GM23338 (cell line): ENCODE measurements at regions not wholly inside any gene's neighbourhood (a gene's known extent, or its start where the extent isn't known, plus 50 kb on each side); places are given as distances from the start of the nearest gene placed in this dataset.
"Not testable (repeated sequence)": the region's sequence is repeated elsewhere in the genome, so short reads cannot be mapped to it uniquely, and the experiment has no call there.

Experiments
- ATAC-seq: fragments of 200-7000 bp; cut with Tn5 transposase; 3 replicates; pipeline ENCODE4 v1.9.1; 2020
- DNase-seq: peaks from one replicate; pipeline ENCODE4 v3.0.0-alpha.2; 2015; ENCODE audit warnings: low spot score
- H2AFZ ChIP-seq: fragments of 200-600 bp; sonication (generic); 2 replicates; pipeline ENCODE4 v1.8.0; 2016; ENCODE audit warnings: antibody characterized with exemption, mild to moderate bottlenecking, moderate library complexity
- H3F3A ChIP-seq: fragments of 200-600 bp; sonication (generic); replicated peaks from 2 replicates; pipeline ENCODE4 v1.8.0; 2017; ENCODE audit warnings: antibody characterized with exemption, mixed run types, low read depth
- H3K27ac ChIP-seq: fragments of 200-600 bp; sonication (generic); 2 replicates; pipeline ENCODE4 v1.6.1; 2016; ENCODE audit warnings: low read depth
- H3K27me3 ChIP-seq: fragments of 200-600 bp; sonication (generic); 2 replicates; pipeline ENCODE4 v1.8.0; 2016; ENCODE audit warnings: mild to moderate bottlenecking, mixed run types, moderate library complexity; ENCODE audit not compliant: insufficient read depth
- H3K36me3 ChIP-seq: fragments of 200-600 bp; sonication (generic); 2 replicates; pipeline ENCODE4 v1.8.0; 2016; ENCODE audit warnings: mild to moderate bottlenecking; ENCODE audit not compliant: insufficient read depth
- H3K4me1 ChIP-seq: fragments of 200-600 bp; sonication (generic); 2 replicates; pipeline ENCODE4 v1.8.0; 2016; ENCODE audit warnings: mild to moderate bottlenecking, moderate library complexity; ENCODE audit not compliant: insufficient read depth
- H3K4me2 ChIP-seq: fragments of 200-600 bp; sonication (generic); 2 replicates; pipeline ENCODE4 v1.7.1; 2017; ENCODE audit warnings: mixed run types
- H3K4me3 ChIP-seq: fragments of 200-600 bp; sonication (generic); 2 replicates; pipeline ENCODE4 v1.6.1; 2016; ENCODE audit warnings: mixed run types
- H3K79me2 ChIP-seq: fragments of 200-600 bp; sonication (generic); replicated peaks from 2 replicates; pipeline ENCODE4 v1.8.0; 2017; ENCODE audit warnings: mild to moderate bottlenecking; ENCODE audit not compliant: insufficient read depth
- H3K9me2 ChIP-seq: fragments of 200-600 bp; sonication (generic); 2 replicates; pipeline ENCODE4 v1.8.0; 2017; ENCODE audit not compliant: insufficient read depth
- H4K20me1 ChIP-seq: fragments of 200-600 bp; sonication (generic); replicated peaks from 2 replicates; pipeline ENCODE4 v1.8.0; 2017; ENCODE audit warnings: mild to moderate bottlenecking; ENCODE audit not compliant: insufficient read depth
- H3K27ac Mint-ChIP-seq: 2 replicates; pipeline ENCODE4 v1.8.0; 2020; ENCODE audit warnings: inconsistent platforms, mild to moderate bottlenecking, moderate library complexity, mixed read lengths
- H3K27me3 Mint-ChIP-seq: 3 replicates; pipeline ENCODE4 v1.8.0; 2022; ENCODE audit warnings: low read depth, mild to moderate bottlenecking, moderate library complexity, mixed read lengths, inconsistent platforms; ENCODE audit not compliant: insufficient read depth, poor library complexity
- H3K36me3 Mint-ChIP-seq: 3 replicates; pipeline ENCODE4 v1.8.0; 2021; ENCODE audit warnings: low read depth, mild to moderate bottlenecking, inconsistent platforms, moderate library complexity, mixed read lengths
- H3K4me1 Mint-ChIP-seq: 3 replicates; pipeline ENCODE4 v1.8.0; 2020; ENCODE audit warnings: mild to moderate bottlenecking, inconsistent platforms, mixed read lengths
- H3K4me3 Mint-ChIP-seq: 3 replicates; pipeline ENCODE4 v1.8.0; 2021; ENCODE audit warnings: moderate library complexity, mild to moderate bottlenecking, inconsistent platforms, mixed read lengths
- H3K9me3 Mint-ChIP-seq: 3 replicates; pipeline ENCODE4 v1.8.0; 2020; ENCODE audit warnings: moderate library complexity, mild to moderate bottlenecking, inconsistent platforms, mixed read lengths
- CREB1 ChIP-seq: fragments of 250-450 bp; sonication (Bioruptor Pico); IDR thresholded peaks from 2 replicates; pipeline ENCODE4 v1.5.0; 2020; ENCODE audit warnings: low read depth, mild to moderate bottlenecking, moderate library complexity
- ETS1 ChIP-seq: IDR thresholded peaks from 2 replicates; pipeline ENCODE4 v1.6.1; 2016; ENCODE audit warnings: antibody characterized with exemption
- EZH2 ChIP-seq: fragments of 200-600 bp; sonication (generic); IDR thresholded peaks from one replicate; pipeline ENCODE4 v1.8.0; 2017; ENCODE audit warnings: antibody characterized with exemption, mild to moderate bottlenecking, low read depth; ENCODE audit not compliant: unreplicated experiment
- EZH2phosphoT487 ChIP-seq: fragments of 200-600 bp; sonication (generic); IDR thresholded peaks from one replicate; pipeline ENCODE4 v1.8.1; 2018; ENCODE audit warnings: antibody characterized with exemption; ENCODE audit not compliant: unreplicated experiment
- JUNB ChIP-seq: IDR thresholded peaks from one replicate; pipeline ENCODE4 v1.6.1; 2016; ENCODE audit warnings: antibody characterized with exemption; ENCODE audit not compliant: unreplicated experiment
- NANOG ChIP-seq: IDR thresholded peaks from 2 replicates; pipeline ENCODE4 v1.6.1; 2016; ENCODE audit warnings: antibody characterized with exemption, borderline replicate concordance
- POLR2AphosphoS5 ChIP-seq: IDR thresholded peaks from 2 replicates; pipeline ENCODE4 v1.6.1; 2016; ENCODE audit warnings: antibody characterized with exemption, low read depth
- STAT1 ChIP-seq: IDR thresholded peaks from one replicate; pipeline ENCODE4 v1.6.1; 2016; ENCODE audit warnings: antibody characterized with exemption; ENCODE audit not compliant: unreplicated experiment
- ZNF114 ChIP-seq: fragments of 250-450 bp; sonication (Bioruptor Pico); IDR thresholded peaks from 2 replicates; pipeline ENCODE4 v1.5.0; 2020; ENCODE audit warnings: mild to moderate bottlenecking, moderate library complexity
- ZNF331 ChIP-seq: fragments of 250-450 bp; sonication (Bioruptor Pico); IDR thresholded peaks from 2 replicates; pipeline ENCODE4 v1.5.0; 2020; ENCODE audit warnings: low read depth, mild to moderate bottlenecking, moderate library complexity
- ZNF462 ChIP-seq: fragments of 250-450 bp; sonication (Bioruptor Pico); IDR thresholded peaks from 2 replicates; pipeline ENCODE4 v1.5.0; 2020; ENCODE audit warnings: mild to moderate bottlenecking, moderate library complexity
- TF ChIP-seq, protein P1 (sequence below), 2 experiments: fragments of 200-600 bp in 1 of 2; sonication (generic) in 1 of 2; conservative IDR thresholded peaks; 2 replicates each; pipeline versions ENCODE4 v1.5.1 to v1.6.1; 2016 to 2017; ENCODE audit warnings: antibody characterized with exemption in 2 of 2, low read depth in 2 of 2, mild to moderate bottlenecking in 2 of 2, moderate library complexity in 1 of 2

GRCh38 chr7:58085444-58085843 lies 635.5 kb downstream of the ZNF716 start:
- not testable (repeated sequence) for H3K4me2 ChIP-seq, H3K4me3 Mint-ChIP-seq, H3K4me1 ChIP-seq, ATAC-seq, H3K27ac Mint-ChIP-seq, H3K27me3 ChIP-seq, H3K27me3 Mint-ChIP-seq, H3K79me2 ChIP-seq, H3K36me3 ChIP-seq, H3K9me2 ChIP-seq, H3K4me1 Mint-ChIP-seq, H3F3A ChIP-seq, H2AFZ ChIP-seq, H4K20me1 ChIP-seq, DNase-seq, H3K27ac ChIP-seq, H3K4me3 ChIP-seq
- peaks cover 71% of the 10 kb centered on the region for H3K9me3 Mint-ChIP-seq
- peaks cover 19% of the 10 kb centered on the region; the same call in 2 of the 3 replicates for H3K36me3 Mint-ChIP-seq

DNA sequence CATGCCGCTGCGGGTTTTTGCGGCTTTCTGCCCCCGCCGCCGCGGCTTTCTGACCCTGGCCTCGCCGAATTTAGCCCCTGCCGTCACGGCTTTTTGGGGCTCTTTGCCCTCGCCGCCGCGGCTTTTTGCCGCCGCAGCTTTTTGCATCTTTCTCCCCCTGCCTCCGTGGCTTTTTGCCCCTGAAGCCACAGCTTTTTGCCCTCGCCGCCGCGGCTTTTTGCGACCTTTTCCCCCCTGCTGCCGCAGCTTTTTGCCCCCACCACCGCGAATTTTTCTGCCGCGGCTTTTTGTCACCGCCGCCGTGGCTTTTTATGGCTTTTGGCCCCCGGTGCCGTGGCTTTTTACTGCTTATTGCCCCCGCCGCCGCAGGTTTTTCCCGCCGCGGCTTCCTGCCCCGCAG lies 636.5 kb downstream of the ZNF716 start:
- Histone ChIP-seq H3K4me1 (no peaks in the 10 kb centered on the region), H3K79me2 (no peaks in the 10 kb centered on the region), H3K9me2 (no peaks in the 10 kb centered on the region), H4K20me1 (no peaks in the 10 kb centered on the region), H3K27ac (no peak overlapping the region), H3F3A (no peaks in the 10 kb centered on the region), H3K27me3 (no peaks in the 10 kb centered on the region), H3K36me3 (peaks cover 6% of the 10 kb centered on the region; the same call in 1 of the 2 replicates), H2AFZ (no peak overlapping the region), H3K4me3 (no peak overlapping the region), H3K4me2 (no peak overlapping the region)
- Mint-ChIP-seq H3K9me3 (peaks cover 78% of the 10 kb centered on the region), H3K36me3 (peaks cover 29% of the 10 kb centered on the region), H3K4me1 (no peaks in the 10 kb centered on the region; the same call in 2 of the 3 replicates), H3K27ac (no peak overlapping the region), H3K4me3 (no peak overlapping the region), H3K27me3 (peaks cover 4% of the 10 kb centered on the region)
- no peak for ATAC-seq
- no peak for DNase-seq
- no peak for TF ChIP-seq NANOG
- TF ChIP-seq ZNF462 (CRISPR knock-in tag), result no peak
- TF ChIP-seq EZH2phosphoT487, result no peak
- TF ChIP-seq ZNF114, result no peak
- no peak for TF ChIP-seq EZH2
- TF ChIP-seq STAT1, result no peak
- no peak for TF ChIP-seq POLR2AphosphoS5
- no peak for TF ChIP-seq JUNB
- TF ChIP-seq CREB1 (CRISPR knock-in tag), result no peak
- no peak for TF ChIP-seq ZNF331 (CRISPR knock-in tag)
- TF ChIP-seq, protein P1, sequence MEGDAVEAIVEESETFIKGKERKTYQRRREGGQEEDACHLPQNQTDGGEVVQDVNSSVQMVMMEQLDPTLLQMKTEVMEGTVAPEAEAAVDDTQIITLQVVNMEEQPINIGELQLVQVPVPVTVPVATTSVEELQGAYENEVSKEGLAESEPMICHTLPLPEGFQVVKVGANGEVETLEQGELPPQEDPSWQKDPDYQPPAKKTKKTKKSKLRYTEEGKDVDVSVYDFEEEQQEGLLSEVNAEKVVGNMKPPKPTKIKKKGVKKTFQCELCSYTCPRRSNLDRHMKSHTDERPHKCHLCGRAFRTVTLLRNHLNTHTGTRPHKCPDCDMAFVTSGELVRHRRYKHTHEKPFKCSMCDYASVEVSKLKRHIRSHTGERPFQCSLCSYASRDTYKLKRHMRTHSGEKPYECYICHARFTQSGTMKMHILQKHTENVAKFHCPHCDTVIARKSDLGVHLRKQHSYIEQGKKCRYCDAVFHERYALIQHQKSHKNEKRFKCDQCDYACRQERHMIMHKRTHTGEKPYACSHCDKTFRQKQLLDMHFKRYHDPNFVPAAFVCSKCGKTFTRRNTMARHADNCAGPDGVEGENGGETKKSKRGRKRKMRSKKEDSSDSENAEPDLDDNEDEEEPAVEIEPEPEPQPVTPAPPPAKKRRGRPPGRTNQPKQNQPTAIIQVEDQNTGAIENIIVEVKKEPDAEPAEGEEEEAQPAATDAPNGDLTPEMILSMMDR (conservative IDR thresholded peaks at IDR 0.05; ENCODE audit: low read depth in 2 of 2), result no peak
- no peak for TF ChIP-seq ETS1
